Uterus (tissue), 2 donors: ENCODE measurements at regions not wholly inside any gene's neighbourhood (a gene's known extent, or its start where the extent isn't known, plus 50 kb on each side); places are given as distances from the start of the nearest gene placed in this dataset.

ENCODE experiments used
- CTCF ChIP-seq, 4 experiments: fragments of 200-600 bp in 2 of 4; fragments of 450-650 bp in 2 of 4; sonication (generic) in 2 of 4; IDR thresholded peaks; one replicate each; pipeline ENCODE4 v1.5.1; 2016 to 2019; ENCODE audit warnings: antibody characterized with exemption in 4 of 4, mild to moderate bottlenecking in 2 of 4, moderate library complexity in 1 of 4
- POLR2A ChIP-seq, 2 donors: fragments of 450-650 bp; IDR thresholded peaks; one replicate each; pipeline ENCODE4 v1.6.1; 2016; ENCODE audit warnings: antibody characterized with exemption in 2 of 2, mild to moderate bottlenecking in 1 of 2, moderate library complexity in 1 of 2

DNA sequence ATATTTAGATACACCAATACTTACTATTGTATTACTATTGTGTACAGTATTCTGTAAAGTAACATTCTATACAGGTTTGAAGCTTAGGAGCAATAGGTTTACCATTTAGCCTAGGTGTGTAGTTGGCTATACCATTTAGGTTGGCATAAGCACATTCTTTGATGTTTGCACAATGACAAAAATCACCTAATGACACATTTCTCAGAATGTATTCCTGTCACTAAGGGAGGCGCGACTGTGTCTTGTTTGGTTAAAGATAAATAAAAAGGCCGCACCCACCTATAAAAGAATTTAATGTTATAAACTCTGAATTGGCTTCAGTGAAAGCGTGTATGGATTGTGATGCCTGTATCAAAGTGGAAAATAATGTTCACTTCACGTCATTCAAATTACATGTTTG is 1815.4 kb upstream of the CDH6 start:
- TF ChIP-seq CTCF (IDR thresholded peaks at IDR 0.05) = no peak
- no peak for TF ChIP-seq POLR2A (IDR thresholded peaks at IDR 0.05)
